ENCODE measurements at regions not wholly inside any gene's neighbourhood (a gene's known extent, or its start where the extent isn't known, plus 50 kb on each side); places are given as distances from the start of the nearest gene placed in this dataset.
"Not testable (repeated sequence)": the region's sequence is repeated elsewhere in the genome, so short reads cannot be mapped to it uniquely, and the experiment has no call there.

DNA sequence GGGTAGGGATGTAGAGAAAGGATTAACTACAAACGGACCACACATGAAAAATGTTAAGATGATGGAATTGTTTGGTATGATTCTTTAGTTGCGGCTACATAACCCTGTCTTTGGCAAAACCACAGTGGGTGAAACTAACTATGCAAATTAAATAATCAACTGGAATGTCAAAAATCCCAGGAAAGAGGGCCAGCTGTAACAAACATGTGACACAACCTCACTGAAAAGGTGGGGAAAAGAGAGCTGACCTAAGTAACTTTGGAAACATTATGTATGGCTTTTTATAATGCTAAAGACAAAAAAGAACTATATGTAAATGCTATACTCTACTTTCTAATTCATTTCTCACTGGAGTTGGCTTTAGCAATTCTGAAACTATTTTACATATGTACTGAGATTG lies 252.0 kb downstream of the MRPS30 start:
- no peak for DNase-seq (ENCODE audit: low spot score)

DNA sequence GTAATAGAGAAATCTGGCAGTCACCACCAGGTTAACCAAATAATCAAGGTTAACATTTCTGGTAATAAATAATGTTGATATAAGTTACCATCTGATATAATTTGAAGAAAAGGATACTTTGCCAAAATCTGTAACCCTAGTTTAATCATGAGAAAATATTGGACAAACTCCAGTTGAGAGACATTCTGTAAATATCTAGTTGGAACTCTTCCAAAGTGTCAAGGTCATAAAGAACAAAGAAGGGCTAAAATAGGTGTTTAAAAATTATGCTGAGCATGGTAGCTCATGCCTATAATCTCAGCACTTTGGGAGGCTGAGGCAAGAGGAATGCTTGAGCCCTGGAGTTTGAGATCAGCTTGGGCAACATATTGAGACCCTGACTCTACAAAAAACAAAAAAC lies 253.3 kb downstream of the MRPS30 start:
- DNase-seq (ENCODE audit: low spot score): no peak

GRCh38 chr5:45081082-45081481 lies 272.3 kb downstream of the MRPS30 start:
- no peak for DNase-seq (ENCODE audit: low spot score)

GRCh38 chr5:45089870-45090269 lies 281.1 kb downstream of the MRPS30 start:
- no peak for DNase-seq (ENCODE audit: low spot score)

GRCh38 chr5:45093377-45093776 lies 284.6 kb downstream of the MRPS30 start:
- no peak for DNase-seq (ENCODE audit: low spot score)

DNA sequence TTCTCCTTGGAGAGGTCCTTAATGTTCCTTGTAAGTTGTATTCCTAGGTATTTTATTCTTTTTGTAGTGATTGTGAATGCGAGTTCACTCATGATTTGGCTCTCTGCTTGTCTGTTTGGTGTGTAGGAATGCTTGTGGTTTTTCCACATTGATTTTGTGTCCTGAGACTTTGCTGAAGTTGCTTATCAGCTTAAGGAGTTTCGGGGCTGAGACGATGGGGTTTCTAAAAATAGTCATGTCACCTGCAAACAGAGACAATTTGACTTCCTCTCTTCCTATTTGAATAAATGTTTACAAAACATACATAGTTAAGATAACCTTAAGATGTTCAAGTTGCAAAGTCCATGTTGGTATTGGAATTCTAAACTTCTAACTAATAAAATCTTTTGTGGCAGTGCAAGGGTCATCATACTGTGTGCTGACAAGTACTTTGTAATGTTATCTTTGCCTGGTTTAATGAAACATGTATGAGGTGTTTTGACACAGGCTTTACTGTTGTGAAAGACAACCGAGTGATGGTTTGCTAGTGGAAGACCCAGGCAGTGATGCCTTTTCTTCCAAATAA lies 286.2 kb downstream of the MRPS30 start:
- DNase-seq (ENCODE audit: low spot score): no peak

GRCh38 chr5:45098483-45098882 lies 289.7 kb downstream of the MRPS30 start:
- no peak for DNase-seq (ENCODE audit: low spot score)

DNA sequence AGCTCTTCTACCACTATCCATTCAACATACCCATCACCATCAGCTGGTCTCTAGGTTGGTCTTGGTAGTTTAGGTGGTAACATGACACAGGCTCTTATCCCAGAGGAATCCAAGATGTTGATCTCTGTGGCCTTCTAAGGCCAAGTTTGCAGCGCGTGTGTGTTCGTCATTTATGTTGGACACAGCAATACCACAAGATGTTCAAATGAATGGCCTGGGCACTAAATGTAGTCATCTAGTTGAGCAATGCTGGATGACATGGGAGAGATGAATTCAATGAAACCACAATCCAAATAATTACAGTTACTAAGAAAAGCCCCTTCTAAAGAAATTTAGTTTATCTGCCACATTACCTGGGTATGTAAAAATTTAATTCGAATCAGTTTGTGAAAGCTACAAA lies 292.4 kb downstream of the MRPS30 start:
- no peak for DNase-seq (ENCODE audit: low spot score)

DNA sequence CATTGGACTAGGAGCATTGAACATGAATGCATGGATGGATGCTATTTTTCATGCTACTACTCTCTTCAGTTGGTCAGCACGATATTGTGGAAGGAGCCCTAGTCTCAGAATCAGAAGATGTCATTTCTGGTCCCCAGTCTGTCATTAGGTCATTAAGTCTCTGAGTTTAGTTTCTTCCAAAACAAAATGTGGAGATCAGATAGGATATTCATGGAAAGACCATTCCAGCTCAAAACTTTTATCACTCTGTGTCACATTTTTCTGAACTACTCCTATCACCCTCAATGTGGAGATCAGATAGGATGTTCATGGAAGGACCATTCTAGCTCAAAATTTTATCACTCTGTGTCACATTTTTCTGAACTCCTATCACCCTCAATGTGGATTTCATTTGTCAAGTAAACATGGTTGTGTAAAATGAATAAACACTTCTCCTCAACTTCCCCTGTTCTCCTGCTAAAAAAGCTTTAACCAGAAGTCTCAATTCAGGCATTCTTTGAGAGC lies 296.8 kb downstream of the MRPS30 start:
- DNase-seq (ENCODE audit: low spot score): no peak

- DNase-seq (ENCODE audit: low spot score): no peak
These were observed 300.3 kb downstream of the MRPS30 start for GRCh38 chr5:45109062-45109461.

DNA sequence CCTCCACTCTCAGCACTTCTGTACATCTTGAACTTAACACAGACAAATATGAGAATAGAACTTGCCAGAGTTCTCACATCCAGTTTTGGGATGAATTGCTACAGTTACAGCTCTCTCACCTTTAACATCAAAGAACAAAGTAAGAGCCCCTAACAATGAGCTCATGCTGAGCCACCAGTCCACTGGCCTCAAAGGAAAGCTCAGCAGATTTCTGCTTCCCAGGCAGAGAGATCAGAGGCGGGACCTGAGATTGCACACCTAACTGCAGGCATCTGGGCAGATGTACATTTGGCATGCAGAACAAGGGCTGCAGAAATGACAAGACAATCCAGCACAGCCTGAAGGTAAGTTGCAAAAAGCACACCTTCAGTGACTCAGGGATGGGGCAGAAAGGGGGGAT lies 300.9 kb downstream of the MRPS30 start:
- DNase-seq (ENCODE audit: low spot score): no peak

GRCh38 chr5:45110399-45110798 lies 301.7 kb downstream of the MRPS30 start:
- no peak for DNase-seq (ENCODE audit: low spot score)

GRCh38 chr5:45113726-45114125 lies 305.0 kb downstream of the MRPS30 start:
- DNase-seq (ENCODE audit: low spot score): no peak

DNA sequence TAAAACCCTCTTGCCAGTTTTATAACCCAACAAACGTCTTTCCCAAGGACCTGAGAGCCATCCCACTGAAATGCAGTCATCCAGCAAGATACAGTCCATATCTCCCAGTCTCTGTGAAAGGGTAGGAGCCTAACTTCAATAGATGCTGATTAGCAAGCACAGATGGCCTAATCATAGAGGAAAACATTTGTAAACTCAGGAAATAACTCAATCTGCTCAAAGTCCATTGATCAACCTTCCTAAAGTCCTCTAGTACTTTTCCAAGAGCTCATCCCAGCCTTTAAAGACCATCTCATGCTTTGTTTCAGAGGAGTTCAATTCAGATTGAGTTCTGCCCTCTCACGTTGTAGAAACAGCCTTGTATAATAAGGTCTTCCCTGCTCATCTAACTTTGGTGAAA lies 324.2 kb downstream of the MRPS30 start:
- DNase-seq (ENCODE audit: low spot score): no peak

DNA sequence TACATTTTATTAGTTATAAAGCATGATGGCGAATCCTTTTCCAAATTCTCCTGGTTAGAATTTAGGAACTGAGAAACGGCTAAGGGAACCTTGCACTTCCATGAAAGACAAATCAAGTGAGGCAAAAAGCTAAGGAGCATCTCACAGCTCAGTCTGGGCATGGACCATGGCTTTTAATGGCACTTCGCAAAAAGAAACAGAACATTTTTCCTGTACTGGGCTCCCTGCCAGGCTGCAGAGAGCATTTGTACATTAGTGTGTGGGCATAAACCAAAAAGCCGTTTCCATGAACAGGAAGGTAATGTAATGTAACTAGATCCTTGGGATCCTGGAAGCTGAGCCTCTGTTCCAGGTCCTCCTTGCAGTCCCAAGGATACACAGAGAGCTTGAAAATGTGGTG lies 354.2 kb downstream of the MRPS30 start:
- DNase-seq (ENCODE audit: low spot score): no peak

DNA sequence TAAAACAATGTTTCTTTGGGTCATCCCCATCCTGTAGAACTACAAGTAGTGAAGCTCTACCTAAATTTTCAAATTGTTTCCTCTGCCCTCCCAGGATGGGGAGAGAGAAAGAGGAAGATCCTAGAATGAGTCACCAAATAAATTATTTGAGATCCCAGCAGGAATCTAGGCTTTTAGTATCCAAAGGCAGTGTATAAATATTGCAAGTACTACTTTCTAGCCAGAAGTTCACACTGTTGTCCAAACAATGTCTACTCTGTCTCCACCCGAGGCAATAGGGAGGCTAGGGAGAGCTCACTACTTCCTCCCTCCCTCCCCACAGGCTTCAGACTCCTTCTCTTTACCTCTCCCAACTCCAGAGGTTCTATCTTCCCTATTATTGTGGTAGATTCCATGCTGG lies 362.8 kb downstream of the MRPS30 start:
- no peak for DNase-seq (ENCODE audit: low spot score)

- not testable (repeated sequence) for DNase-seq (ENCODE audit: low spot score)
These were observed 363.9 kb downstream of the MRPS30 start for GRCh38 chr5:45172634-45173033.

GRCh38 chr5:45179686-45180085 lies 370.9 kb downstream of the MRPS30 start:
- DNase-seq (ENCODE audit: low spot score): no peak

DNA sequence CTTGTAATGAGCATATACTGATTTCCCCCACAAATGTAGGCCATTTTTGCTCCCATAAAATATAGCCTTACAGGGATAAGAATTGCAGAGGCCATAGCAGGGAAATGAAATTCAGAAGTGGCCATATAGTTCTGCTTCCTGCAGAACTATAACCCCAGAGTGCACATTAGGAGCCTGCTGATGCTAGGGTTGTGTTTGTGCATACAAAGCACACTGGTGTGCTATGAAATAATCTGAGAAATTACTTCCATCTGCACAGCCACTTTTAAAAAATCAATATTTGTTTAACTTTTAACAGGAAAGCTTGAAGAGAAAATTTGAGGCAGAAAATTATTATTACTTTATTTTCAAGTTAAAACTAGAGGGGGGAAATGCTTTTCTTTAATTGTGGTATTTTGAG lies 380.3 kb downstream of the MRPS30 start:
- no peak for DNase-seq (ENCODE audit: low spot score)

DNA sequence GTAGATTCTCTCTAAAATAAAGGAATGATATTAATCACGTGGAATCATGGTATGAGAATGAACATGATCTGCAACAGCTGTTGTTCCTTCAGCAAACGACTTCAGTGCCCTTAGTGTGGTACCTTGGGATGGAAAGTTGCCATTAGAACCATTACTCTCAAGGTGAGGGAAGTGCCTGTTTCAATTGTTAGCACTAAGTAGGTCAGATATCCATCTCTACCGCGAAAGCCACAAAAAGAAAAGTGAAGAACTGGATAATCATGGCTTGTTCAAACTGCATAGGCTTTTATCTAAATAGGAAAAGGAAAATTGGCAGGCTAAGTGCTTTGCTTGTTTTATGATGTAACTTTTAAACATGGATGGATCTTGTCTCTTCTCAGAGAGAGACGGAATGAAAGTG lies 380.7 kb downstream of the MRPS30 start:
- no peak for DNase-seq (ENCODE audit: low spot score)

DNA sequence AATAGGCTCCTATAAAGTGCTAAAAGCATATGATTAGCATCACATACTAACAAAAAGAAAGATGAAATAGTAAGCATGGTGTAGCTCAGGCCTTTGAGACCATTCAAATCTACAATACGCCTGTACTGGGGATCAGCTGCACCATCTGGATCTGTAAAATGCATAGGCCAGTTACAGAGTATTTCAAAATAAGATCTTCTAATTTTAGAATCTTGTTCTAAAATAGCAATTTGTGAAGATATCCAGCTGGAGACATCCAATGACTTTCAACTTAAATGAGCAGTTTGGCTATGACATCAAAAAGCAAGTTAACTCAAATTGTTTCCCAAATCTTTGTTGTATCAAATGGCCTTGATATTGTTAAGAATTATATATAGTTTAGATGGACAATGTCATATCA lies 386.3 kb downstream of the MRPS30 start:
- no peak for DNase-seq (ENCODE audit: low spot score)

Data from AG08396 (cell line).